A549 (cell line): ENCODE measurements at regions not wholly inside any gene's neighbourhood (a gene's known extent, or its start where the extent isn't known, plus 50 kb on each side); places are given as distances from the start of the nearest gene placed in this dataset.

Source experiments
- BCL3 ChIP-seq: fragments of >200 bp; sonication (Bioruptor Twin); formaldehyde crosslinking; IDR thresholded peaks from 3 replicates; pipeline ENCODE4 v1.6.1; 2016
- CTCF ChIP-seq: fragments of >200 bp; sonication (Bioruptor Twin); formaldehyde crosslinking; IDR thresholded peaks from 3 replicates; pipeline ENCODE4 v1.5.1; 2016
- KDM5A ChIP-seq: fragments of 200-600 bp; sonication (generic); IDR thresholded peaks from 2 replicates; pipeline ENCODE4 v1.6.1; 2016; ENCODE audit warnings: antibody characterized with exemption, mild to moderate bottlenecking
- REST ChIP-seq: fragments of 200-600 bp; sonication (generic); IDR thresholded peaks from 2 replicates; pipeline ENCODE4 v1.6.1; 2016; ENCODE audit warnings: antibody characterized with exemption, mild to moderate bottlenecking, moderate library complexity
- SMC3 ChIP-seq: fragments of >200 bp; sonication (Bioruptor Twin); formaldehyde crosslinking; IDR thresholded peaks from 3 replicates; pipeline ENCODE4 v1.6.1; 2018; ENCODE audit warnings: inconsistent platforms

GRCh38 chr3:175919133-175919532 lies 1060.0 kb downstream of the NAALADL2 start:
- TF ChIP-seq KDM5A: no peak
- no peak for TF ChIP-seq BCL3
- TF ChIP-seq CTCF: no peak
- TF ChIP-seq SMC3: no peak
- TF ChIP-seq REST: no peak
